TTC549 (cell line): ENCODE measurements at regions not wholly inside any gene's neighbourhood (a gene's known extent, or its start where the extent isn't known, plus 50 kb on each side); places are given as distances from the start of the nearest gene placed in this dataset.

Experiments
- FAIRE-seq: peaks from 2 replicates; lab custom pipeline; 2012; peaks lifted over from hg19 to GRCh38; lab: Jason Lieb, UNC

GRCh38 chr13:73998631-73999030 is 135.6 kb downstream of the KLF12 start:
- no peak for FAIRE-seq

GRCh38 chr13:73997964-73998363 is 136.2 kb downstream of the KLF12 start:
- FAIRE-seq, result no peak

GRCh38 chr13:73996569-73996968 is 137.6 kb downstream of the KLF12 start:
- no peak for FAIRE-seq

- FAIRE-seq, result no peak
These were observed 138.5 kb downstream of the KLF12 start for GRCh38 chr13:73995736-73996135.

GRCh38 chr13:73993661-73994060 is 140.5 kb downstream of the KLF12 start:
- FAIRE-seq, result no peak

- no peak for FAIRE-seq
These were observed 142.3 kb downstream of the KLF12 start for GRCh38 chr13:73991884-73992283.

GRCh38 chr13:73991384-73991783 is 142.8 kb downstream of the KLF12 start:
- no peak for FAIRE-seq

- no peak for FAIRE-seq
These were observed 144.9 kb downstream of the KLF12 start for GRCh38 chr13:73989244-73989843.

- no peak for FAIRE-seq
These were observed 145.7 kb downstream of the KLF12 start for GRCh38 chr13:73988461-73988860.

GRCh38 chr13:73987618-73988017 is 146.6 kb downstream of the KLF12 start:
- no peak for FAIRE-seq

- no peak for FAIRE-seq
These were observed 148.4 kb downstream of the KLF12 start for GRCh38 chr13:73985783-73986182.

GRCh38 chr13:73984949-73985691 is 149.1 kb downstream of the KLF12 start:
- FAIRE-seq, result no peak

- no peak for FAIRE-seq
These were observed 150.0 kb downstream of the KLF12 start for GRCh38 chr13:73984201-73984600.

GRCh38 chr13:73983109-73983508 is 151.1 kb downstream of the KLF12 start:
- no peak for FAIRE-seq

- FAIRE-seq, result no peak
These were observed 152.6 kb downstream of the KLF12 start for GRCh38 chr13:73981595-73981994.

GRCh38 chr13:73975767-73976166 is 158.4 kb downstream of the KLF12 start:
- FAIRE-seq, result no peak

GRCh38 chr13:73974051-73974450 is 160.2 kb downstream of the KLF12 start:
- FAIRE-seq, result no peak

GRCh38 chr13:73973156-73973555 is 161.0 kb downstream of the KLF12 start:
- FAIRE-seq, result no peak

- FAIRE-seq, result no peak
These were observed 161.7 kb downstream of the KLF12 start for GRCh38 chr13:73972545-73972944.

GRCh38 chr13:73971481-73971880 is 162.7 kb downstream of the KLF12 start:
- FAIRE-seq, result no peak

GRCh38 chr13:73970421-73971055 is 163.7 kb downstream of the KLF12 start:
- no peak for FAIRE-seq

- FAIRE-seq, result no peak
These were observed 166.6 kb downstream of the KLF12 start for GRCh38 chr13:73967397-73968165.

- no peak for FAIRE-seq
These were observed 167.9 kb downstream of the KLF12 start for GRCh38 chr13:73966331-73966730.
